GM18505 (cell line): ENCODE measurements at regions not wholly inside any gene's neighbourhood (a gene's known extent, or its start where the extent isn't known, plus 50 kb on each side); places are given as distances from the start of the nearest gene placed in this dataset.

Experiments used
- ATAC-seq: cut with Tn5 transposase; IDR thresholded peaks from one replicate; pipeline ENCODE4 v1.9.1; 2021; ENCODE audit not compliant: unreplicated experiment
- POLR2A ChIP-seq: IDR thresholded peaks from 4 replicates; pipeline ENCODE4 v1.6.1; 2011; ENCODE audit warnings: borderline replicate concordance; ENCODE audit not compliant: insufficient read depth, insufficient read length; ENCODE audit errors: extremely low read depth

GRCh38 chr7:19405541-19405940 lies 260.3 kb upstream of the FERD3L start:
- no peak for ATAC-seq
- no peak for TF ChIP-seq POLR2A

- no peak for ATAC-seq
- TF ChIP-seq POLR2A: no peak
Observed at GRCh38 chr7:19404912-19405329, 259.7 kb upstream of the FERD3L start.

- no peak for ATAC-seq
- TF ChIP-seq POLR2A: no peak
Observed at GRCh38 chr7:19403691-19404090, 258.5 kb upstream of the FERD3L start.

DNA sequence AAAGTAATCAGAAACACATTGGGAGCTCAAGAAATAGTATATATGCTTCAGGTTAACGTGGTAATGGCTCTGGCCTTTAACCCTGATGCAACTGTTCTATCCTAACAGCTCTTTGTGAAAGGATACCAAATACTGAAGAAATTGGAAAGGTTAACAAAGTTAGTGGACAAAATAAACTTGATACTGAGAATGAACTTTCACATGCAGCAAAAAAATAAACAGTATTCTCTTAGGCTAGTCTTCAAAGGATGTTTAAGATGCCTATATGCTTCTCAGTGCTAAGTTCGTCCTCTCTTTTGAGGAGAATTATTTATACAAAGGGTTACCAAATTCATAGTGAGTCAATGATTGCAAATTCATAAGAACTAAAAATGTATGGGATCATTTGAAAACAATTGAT lies 256.2 kb upstream of the FERD3L start:
- ATAC-seq: no peak
- TF ChIP-seq POLR2A: no peak

DNA sequence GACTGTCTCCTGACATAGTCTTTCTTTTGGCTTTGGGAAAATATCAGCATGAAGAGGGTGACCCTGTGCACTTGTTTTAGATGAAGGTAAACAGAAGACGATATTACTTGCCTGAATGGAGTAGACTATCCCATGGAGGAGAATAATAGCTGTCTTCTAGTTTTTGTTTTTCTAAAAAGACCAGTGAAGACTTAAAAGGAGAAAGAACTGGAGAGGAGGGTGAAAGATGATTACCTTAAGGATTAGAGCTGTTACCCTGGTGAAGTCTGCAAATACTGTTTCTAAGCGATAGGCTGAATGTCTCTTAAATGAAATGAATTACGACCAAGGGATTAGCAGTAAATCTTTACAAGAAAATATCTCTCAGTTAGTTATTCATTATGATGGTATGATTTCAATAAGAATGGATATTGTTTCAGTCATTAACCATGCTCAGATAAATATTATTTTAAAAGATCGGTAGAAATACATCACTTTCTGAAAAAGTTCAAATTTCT lies 255.6 kb upstream of the FERD3L start:
- ATAC-seq: no peak
- TF ChIP-seq POLR2A: no peak

- ATAC-seq: peak; percentile 98
- no peak for TF ChIP-seq POLR2A
Observed at GRCh38 chr7:19397911-19398310, 252.7 kb upstream of the FERD3L start.

GRCh38 chr7:19392246-19392645 lies 247.0 kb upstream of the FERD3L start:
- no peak for TF ChIP-seq POLR2A

GRCh38 chr7:19390795-19391194 lies 245.6 kb upstream of the FERD3L start:
- no peak for TF ChIP-seq POLR2A

More at GRCh38 chr7:19392246-19392645, 247.0 kb upstream of the FERD3L start:
- ATAC-seq: no peak

DNA sequence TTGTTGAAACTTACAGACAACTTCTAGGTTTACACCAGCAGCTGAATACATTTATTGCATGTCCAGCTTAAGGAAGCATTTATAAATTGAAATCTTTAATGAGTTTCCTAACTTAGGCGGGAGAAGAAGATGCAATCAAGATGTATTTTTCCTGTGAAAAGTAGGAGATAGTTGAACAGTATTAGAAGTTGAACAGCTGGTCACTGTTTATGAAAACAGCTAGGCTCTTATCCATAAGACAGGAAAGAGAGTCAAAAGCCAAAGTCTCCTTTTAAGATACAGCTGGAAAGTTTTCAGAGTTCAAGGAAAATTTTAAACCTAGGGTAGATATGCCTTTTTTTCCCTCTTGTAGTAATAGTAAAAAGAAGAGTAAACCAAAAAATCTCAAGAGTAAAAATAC lies 236.1 kb upstream of the FERD3L start:
- no peak for ATAC-seq
- TF ChIP-seq POLR2A: no peak

More at GRCh38 chr7:19390795-19391194, 245.6 kb upstream of the FERD3L start:
- ATAC-seq: no peak

DNA sequence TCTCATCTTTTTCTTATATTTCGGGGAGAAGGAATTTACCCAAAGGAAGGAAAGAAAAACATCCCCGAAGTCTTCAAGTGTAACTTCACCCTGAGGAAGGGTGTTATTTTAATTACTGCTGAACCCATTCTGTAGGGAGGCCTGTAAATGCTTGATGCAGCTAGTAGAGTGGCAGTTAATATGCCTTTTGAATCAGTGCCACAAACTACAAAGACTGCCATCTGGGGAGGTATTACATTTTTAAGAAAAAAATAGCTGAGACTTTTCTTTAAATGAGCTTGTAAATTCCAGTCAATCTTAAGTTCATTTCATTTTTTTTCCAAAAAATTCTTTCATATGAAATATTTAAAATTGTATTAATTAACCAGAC lies 233.1 kb upstream of the FERD3L start:
- ATAC-seq: no peak
- no peak for TF ChIP-seq POLR2A

DNA sequence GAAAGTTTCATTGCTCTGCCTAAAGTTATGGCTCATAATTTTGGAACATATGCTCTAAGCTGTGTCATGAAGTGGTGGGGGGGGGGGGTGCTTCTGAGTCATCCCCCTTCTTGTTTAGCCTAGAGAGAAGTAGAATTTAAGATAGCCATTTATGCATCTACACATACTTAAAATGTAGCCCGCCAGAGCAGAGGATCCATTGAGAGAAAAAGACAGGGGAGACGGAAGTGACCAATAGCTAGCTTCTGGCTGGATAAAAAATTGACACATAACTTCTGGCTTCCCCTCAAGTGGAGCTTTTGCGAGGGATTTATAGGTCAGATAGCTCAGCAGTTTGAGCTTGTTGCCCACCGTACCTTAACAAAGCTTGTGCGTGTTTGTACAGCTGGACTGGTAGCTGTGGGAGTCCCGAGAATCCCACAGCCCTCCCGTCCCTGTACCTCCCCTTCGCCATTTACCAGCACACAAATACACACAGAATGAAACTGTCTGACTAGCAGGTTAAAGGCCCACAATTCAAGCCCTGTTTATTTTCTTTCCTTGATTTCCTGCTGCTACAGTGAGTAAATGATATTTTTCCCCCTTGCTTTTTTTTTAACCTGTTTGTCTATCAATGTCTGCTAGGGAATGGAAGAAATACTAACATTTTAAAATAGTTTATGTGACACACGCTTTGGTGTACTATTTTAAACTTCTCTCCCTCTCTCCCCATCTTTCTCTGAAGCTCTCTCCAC lies 232.6 kb upstream of the FERD3L start:
- no peak for ATAC-seq
- TF ChIP-seq POLR2A: no peak

DNA sequence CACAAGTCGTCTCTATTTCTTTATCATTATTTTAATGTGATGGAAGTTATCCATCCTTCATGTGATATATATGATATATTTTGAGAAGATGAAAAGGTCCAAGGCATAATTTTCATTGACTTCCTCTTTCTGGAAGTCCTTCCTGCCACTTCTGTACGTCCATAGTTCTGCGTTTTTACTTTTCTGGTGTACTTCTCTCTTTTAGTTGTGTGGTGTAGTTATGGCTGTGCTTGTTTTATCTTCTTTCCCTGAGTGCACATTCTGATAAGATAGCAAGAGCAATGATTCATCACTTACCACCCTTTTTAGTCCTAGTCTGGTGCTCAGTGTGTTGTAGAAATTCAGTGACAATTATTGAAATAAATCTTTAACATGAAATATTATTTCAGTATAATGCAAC lies 231.3 kb upstream of the FERD3L start:
- no peak for TF ChIP-seq POLR2A
- ATAC-seq: no peak

- TF ChIP-seq POLR2A: no peak
- no peak for ATAC-seq
Observed at GRCh38 chr7:19375976-19376375, 230.8 kb upstream of the FERD3L start.

DNA sequence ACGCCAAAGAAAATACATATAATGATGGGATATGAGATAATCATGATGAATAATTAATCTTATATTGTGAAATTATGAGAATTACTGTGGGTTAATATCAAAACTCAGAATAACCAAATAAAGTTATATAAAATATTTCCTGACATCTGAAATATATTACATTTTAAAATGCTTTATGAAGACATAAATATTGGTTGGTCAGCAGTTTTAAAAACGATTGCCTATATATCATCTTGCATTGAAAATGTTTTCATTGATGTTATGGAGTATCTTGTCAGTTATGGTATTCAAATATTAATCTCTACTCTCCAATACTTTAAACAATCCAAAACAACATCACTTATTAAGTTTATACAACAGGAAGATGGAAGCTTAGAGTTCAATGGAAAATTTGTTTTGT lies 228.1 kb upstream of the FERD3L start:
- TF ChIP-seq POLR2A: no peak

More for the DNA sequence above, 228.1 kb upstream of the FERD3L start:
- ATAC-seq: no peak
